Caki2 (cell line): ENCODE measurements at regions not wholly inside any gene's neighbourhood (a gene's known extent, or its start where the extent isn't known, plus 50 kb on each side); places are given as distances from the start of the nearest gene placed in this dataset.

ENCODE experiments used
- DNase-seq: peaks from one replicate; pipeline ENCODE4 v3.0.0-alpha.2; 2015; ENCODE audit warnings: low read depth
- in situ Hi-C: cut with HindIII; loops from 2 replicates; pipeline ENCODE4 v1.10.0; 2016; ENCODE audit warnings: low sequenced_read_pairs, low pct_unique_long_range_greater_than_20kb, mixed read lengths

- in situ Hi-C loops, result no loop called here
- no peak for DNase-seq
These were observed 524.5 kb downstream of the SHQ1 start for GRCh38 chr3:72323773-72324172.

GRCh38 chr3:72322264-72322976, 525.8 kb downstream of the SHQ1 start:
- no peak for DNase-seq
- in situ Hi-C loops, result no loop called here

- in situ Hi-C loops, result no loop called here
- no peak for DNase-seq
These were observed 527.3 kb downstream of the SHQ1 start for GRCh38 chr3:72320955-72321303.

GRCh38 chr3:72320095-72320954, 527.9 kb downstream of the SHQ1 start:
- DNase-seq, result no peak

GRCh38 chr3:72319194-72320094, 528.8 kb downstream of the SHQ1 start:
- no peak for DNase-seq
- in situ Hi-C loops, result no loop called here

More at GRCh38 chr3:72320095-72320954, 527.9 kb downstream of the SHQ1 start:
- in situ Hi-C loops, result no loop called here

GRCh38 chr3:72318504-72319193, 529.6 kb downstream of the SHQ1 start:
- in situ Hi-C loops, result no loop called here
- DNase-seq, result no peak

GRCh38 chr3:72317491-72317890, 530.8 kb downstream of the SHQ1 start:
- in situ Hi-C loops, result no loop called here
- no peak for DNase-seq

- in situ Hi-C loops, result no loop called here
- no peak for DNase-seq
These were observed 531.6 kb downstream of the SHQ1 start for GRCh38 chr3:72316501-72317279.

- in situ Hi-C loops, result no loop called here
- DNase-seq, result no peak
These were observed 528.4 kb upstream of the PROK2 start for GRCh38 chr3:72313308-72313707.

GRCh38 chr3:72312339-72312738, 527.4 kb upstream of the PROK2 start:
- no peak for DNase-seq
- in situ Hi-C loops, result no loop called here

- in situ Hi-C loops, result no loop called here
- no peak for DNase-seq
These were observed 526.5 kb upstream of the PROK2 start for GRCh38 chr3:72311425-72311824.

GRCh38 chr3:72310419-72311380, 525.8 kb upstream of the PROK2 start:
- DNase-seq, result peak; percentile 60
- in situ Hi-C loops, result no loop called here

GRCh38 chr3:72309661-72310418, 524.9 kb upstream of the PROK2 start:
- no peak for DNase-seq
- in situ Hi-C loops, result no loop called here

GRCh38 chr3:72308641-72309040, 523.7 kb upstream of the PROK2 start:
- in situ Hi-C loops, result no loop called here
- DNase-seq, result no peak

GRCh38 chr3:72307438-72308115, 522.6 kb upstream of the PROK2 start:
- in situ Hi-C loops, result no loop called here
- DNase-seq, result no peak
